Pulmonary artery endothelial cell (primary cell): ENCODE measurements at regions not wholly inside any gene's neighbourhood (a gene's known extent, or its start where the extent isn't known, plus 50 kb on each side); places are given as distances from the start of the nearest gene placed in this dataset.
"Not testable (repeated sequence)": the region's sequence is repeated elsewhere in the genome, so short reads cannot be mapped to it uniquely, and the experiment has no call there.

Experiments used
- DNase-seq: peaks from one replicate; pipeline ENCODE4 v3.0.0-alpha.2; 2011; ENCODE audit warnings: low read depth, low spot score

- no peak for DNase-seq
These were observed 560.0 kb upstream of the CDH2 start for GRCh38 chr18:28736951-28737350.

GRCh38 chr18:28736223-28736622 lies 559.3 kb upstream of the CDH2 start:
- no peak for DNase-seq

DNA sequence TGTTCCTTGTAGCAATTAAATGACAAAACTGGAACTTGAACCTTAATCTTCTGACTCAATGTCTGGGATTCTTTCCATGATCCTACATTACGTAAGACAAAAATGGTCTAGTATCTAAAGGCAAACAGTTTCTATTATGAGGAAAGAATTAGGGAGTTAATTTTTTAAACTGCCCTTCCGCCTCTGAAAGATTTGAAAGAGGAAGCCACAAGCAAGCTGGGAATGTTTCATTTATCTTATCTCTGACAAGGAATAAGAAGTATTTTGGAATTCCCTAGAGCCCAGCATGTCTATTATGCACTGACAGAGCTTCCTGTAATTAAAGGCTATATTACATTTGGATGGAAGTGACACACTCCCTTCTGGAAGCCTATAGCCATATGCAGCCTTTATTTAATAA lies 558.8 kb upstream of the CDH2 start:
- peak; percentile 7 for DNase-seq

DNA sequence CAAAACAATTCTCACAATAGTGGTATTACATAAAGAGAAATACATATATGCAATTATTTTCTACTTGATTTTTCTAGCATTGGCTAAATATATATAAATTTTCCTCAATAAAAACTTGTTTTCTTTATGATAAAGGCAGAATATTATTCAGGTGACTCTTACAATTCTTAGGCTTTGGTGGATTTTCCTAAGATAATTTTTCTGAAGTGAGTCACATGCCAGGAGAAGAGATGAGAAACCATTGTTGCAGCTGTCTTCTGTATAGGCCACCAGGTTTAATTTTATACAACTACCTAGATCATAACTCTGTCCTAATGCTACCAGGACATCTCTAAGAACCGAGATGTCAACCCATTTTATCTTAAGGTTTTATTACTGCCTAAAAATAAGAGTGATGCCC lies 552.4 kb upstream of the CDH2 start:
- no peak for DNase-seq

GRCh38 chr18:28728891-28729290 lies 552.0 kb upstream of the CDH2 start:
- DNase-seq, result no peak

- not testable (repeated sequence) for DNase-seq
These were observed 550.3 kb upstream of the CDH2 start for GRCh38 chr18:28727189-28727588.

- no peak for DNase-seq
These were observed 548.9 kb upstream of the CDH2 start for GRCh38 chr18:28725876-28726275.

DNA sequence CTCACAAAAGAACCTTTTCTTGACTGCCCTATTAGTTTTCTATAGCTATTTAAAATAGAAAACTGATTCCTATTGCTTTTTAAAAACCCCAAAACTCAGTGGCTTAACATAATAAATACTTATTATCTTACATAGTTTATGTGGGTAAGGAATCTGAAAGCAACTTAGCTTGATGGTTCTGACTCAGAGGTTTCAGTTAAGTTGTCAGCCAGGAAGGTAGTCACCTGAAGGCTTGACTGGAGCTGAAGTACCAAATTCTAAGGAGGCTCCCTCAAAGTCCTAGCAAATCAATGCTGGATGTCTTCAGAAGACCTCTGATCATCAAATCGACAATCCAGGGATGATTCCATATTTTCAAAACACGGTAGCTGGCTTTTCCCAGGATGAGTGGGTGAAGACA lies 546.6 kb upstream of the CDH2 start:
- DNase-seq, result no peak

GRCh38 chr18:28718696-28719095 lies 541.8 kb upstream of the CDH2 start:
- no peak for DNase-seq

DNA sequence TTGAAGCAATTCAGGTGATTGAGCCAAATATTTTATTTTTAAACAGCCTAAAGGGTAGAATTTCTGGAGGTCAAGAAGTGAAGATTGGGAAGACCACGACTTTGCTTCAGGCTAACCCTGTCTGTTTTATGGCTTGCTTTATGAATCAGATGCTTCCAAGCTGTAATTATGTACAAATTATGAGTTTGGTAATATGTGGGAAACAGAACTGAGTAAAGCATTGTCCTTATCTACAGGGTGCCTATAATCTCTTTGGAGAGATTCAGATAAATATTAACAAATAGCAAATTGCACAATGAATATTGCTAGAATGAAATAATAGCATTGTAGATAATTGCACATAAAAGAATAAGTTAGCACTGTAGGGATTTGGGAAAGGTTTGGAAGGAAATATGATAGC lies 539.4 kb upstream of the CDH2 start:
- DNase-seq, result no peak

GRCh38 chr18:28715206-28715605 lies 538.3 kb upstream of the CDH2 start:
- no peak for DNase-seq

DNA sequence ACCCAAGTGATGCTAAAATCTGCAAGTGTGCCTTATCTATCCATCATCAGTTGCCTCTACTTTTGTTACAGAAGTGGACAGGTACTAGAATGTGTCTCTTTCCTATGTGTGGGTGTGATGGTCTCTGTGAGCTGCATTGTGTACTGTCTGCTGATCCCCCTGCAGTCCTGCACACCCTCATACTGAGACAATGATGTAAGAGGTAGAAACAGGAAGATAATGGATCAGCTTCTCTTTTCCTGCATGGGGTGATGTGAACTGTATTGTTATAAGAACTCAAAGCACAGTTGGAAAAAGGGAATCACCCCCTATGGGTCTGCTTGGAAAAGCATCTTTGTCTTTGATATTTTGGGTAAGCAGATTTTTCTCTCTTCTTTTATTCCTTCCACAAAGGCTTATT lies 537.6 kb upstream of the CDH2 start:
- DNase-seq, result no peak

- no peak for DNase-seq
These were observed 536.0 kb upstream of the CDH2 start for GRCh38 chr18:28712796-28713425.

DNA sequence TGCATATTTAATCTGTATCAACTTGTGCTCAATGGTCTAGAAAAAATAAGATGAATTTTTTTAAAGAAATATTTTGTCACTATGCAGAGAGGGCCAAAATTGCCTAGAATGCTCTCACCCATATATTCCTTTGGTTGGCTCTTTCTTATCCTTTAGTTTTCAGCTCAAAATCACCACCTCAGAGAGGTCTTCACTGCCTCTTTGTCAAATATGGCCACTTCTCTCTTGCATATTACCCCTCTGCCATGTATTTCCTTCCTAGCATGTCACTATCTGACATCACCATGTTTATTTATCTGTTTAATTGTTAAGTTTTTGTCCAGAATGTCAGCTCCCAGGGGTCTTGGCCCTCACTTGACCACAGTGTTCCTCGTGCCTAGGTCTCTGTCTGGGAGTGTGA lies 535.2 kb upstream of the CDH2 start:
- no peak for DNase-seq

DNA sequence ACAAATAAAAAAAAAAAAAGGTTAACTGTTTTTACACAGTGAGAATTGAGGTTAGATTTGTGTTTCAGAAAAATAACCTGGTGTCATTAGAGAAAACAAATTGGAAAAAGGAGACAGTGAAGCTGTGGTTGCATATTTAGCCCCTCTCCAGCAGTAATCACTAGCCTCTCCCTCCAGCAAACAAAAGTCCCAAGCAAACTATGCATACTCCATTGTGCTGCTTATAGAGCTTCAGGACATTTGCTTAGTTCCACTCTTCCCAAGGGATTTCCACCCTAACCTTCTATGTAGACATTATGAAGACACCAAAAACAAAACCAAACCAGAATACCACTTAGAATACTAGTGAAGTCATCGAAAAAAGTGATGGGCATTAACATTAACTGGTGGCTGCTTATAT lies 534.2 kb upstream of the CDH2 start:
- DNase-seq, result no peak

DNA sequence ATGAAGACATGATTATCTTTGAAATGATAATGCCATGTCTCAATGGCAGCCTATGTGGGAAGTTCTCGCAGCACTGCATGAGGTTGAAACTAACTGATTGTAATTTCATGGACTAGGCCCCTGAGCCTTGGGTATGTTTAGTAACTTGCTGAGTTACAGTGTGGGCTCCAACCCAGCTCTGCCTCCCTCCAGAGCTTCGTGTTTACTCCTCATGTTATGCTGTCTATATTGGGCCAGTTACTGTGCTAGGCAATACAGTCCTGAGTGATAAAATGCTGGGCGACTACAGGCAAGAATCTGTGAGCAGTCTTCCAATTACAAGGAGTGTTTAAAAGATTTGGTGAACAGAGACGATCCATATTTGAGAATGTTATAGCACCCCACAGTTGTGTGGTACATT lies 530.1 kb upstream of the CDH2 start:
- DNase-seq, result no peak

DNA sequence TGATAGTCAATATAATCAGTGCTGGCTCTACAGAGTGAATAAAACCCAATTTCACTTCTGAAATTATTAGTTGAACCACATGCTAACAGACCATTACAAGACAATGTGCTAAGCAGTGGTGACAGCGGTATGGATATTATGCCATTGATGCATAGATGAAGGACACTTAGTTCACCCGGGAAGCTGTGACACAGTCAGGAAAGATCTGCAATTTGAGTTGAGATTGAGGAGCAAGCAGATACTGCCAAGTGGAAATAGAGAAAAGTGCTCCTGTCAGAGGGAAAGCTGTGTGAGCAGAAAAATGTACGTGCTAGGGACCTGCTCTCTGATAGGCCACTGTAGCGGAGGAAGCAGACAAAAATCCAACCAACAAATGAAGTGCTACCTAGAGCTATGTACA lies 529.5 kb upstream of the CDH2 start:
- no peak for DNase-seq

DNA sequence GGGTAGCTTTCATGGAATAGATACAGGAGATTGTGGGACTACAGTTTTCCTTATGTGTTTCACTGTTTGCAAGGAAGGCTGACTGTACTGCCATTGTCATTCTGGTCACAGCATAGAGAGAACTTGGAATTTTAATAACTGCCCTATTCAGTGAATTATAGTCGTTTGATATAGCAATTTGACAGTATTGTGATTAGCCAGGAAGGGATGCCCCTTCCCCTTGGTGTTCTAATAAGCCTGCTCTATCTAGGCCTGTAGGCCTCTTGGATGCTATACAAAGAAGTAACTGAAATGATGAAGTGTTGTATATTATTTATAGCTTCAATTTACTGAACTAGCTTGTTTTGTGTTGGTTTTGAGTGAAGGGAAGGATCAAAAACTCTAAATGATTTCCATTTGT lies 528.6 kb upstream of the CDH2 start:
- DNase-seq, result no peak

DNA sequence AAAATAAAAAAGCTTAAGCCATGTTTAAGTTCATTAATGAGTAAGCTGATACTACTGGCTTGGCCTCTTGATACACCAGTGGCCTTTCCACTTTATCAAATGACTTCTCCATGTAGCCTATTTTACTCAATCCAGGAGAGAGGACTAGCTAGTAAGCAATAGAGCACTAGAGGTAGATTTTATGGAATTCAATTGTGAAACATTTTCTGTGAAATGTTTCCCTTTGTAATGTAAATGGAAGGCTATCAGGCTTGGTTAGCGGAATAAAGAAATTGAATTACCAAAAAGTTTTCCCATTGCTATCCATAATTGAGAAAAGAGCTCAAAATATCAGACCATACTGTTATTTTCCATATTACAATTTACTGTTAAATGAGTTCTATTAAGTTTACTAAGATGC lies 515.4 kb upstream of the CDH2 start:
- DNase-seq, result no peak

DNA sequence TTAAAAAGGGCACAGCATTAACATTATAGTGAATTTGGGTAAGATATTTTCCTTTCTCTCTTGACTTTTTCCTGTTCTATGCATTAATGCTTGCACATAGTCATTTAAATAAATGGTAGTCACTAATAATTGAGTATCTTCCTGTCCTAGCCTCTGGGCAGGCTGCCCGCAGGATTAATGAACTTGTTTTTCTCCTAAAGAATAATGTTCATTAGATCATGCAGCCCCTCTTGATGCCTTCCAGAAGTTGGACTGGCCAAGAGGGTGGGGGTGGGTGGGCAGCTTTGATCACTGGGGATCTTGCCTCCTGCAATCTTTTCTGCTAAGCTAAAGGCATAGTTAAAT lies 514.5 kb upstream of the CDH2 start:
- DNase-seq, result peak; percentile 26

DNA sequence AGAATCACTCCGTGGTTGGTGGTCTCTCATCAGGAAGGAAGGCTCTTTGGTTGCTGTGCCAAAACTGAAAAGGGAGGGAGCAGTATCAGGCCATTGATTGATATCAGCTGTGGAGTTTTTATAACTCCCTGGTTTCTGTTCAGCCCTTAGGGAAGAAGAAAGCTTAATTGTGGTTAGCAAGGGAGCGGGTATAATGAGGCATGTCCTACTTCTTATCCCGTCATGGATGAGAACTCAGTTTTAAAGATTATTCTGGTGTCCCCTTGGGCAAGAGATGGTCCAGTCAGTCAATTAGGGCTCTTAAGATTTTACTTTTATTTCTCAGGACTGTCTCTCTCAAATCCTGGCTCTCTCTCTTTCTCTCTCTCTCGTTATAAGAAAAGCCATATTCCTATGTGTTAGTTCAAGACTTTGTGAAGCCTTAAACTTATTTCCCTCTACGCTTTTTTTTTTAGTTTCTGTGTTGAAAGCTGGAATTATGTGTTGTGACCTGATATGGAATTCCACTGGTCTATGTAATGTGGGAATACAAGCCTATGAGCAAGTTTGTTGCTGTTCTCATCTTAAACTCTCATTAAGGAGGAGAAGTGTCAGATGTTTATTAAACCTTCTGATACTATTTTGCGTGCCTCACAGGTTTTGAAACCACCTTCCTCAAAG lies 514.0 kb upstream of the CDH2 start:
- no peak for DNase-seq

- DNase-seq, result no peak
These were observed 513.2 kb upstream of the CDH2 start for GRCh38 chr18:28690100-28690499.

DNA sequence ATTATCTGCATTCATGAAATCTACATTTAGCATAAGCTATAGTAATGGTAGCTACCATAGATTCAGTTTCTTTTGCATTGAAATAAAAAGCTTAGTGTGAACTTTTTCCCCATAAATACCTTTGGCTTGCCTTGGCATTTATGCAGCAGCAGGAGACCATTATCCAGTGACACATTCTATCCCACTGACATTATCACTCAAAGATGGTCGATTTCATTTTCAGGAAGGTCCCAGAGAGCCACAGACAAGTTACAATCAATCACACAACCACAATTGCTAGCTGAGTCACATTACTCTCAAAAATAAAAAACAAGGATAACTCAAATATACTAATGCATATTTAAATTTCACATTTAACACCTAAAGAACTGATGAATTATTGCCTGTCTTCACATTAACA lies 512.7 kb upstream of the CDH2 start:
- DNase-seq, result no peak
